PC-9 (cell line): ENCODE measurements at regions not wholly inside any gene's neighbourhood (a gene's known extent, or its start where the extent isn't known, plus 50 kb on each side); places are given as distances from the start of the nearest gene placed in this dataset.

ENCODE experiments used
- BruUV-seq: library from RNA; stranded (reverse); fragments of 400-500 nt; replicated peaks from 2 replicates; lab custom pipeline; 2021; lab: Mats Ljungman, UMichigan
- CTCF ChIA-PET: fragments of 300-600 bp; sonication (Branson Sonifier 250); formaldehyde crosslinking; loops from one replicate; lab custom pipeline; 2022; ENCODE audit warnings: antibody characterized with exemption; lab: Charles Lee
- POLR2A ChIA-PET: fragments of 300-600 bp; sonication (Branson Sonifier 250); formaldehyde crosslinking; loops from one replicate; lab custom pipeline; 2022; ENCODE audit warnings: antibody characterized with exemption; ENCODE audit not compliant: unreplicated experiment; lab: Charles Lee
- DNase-seq, 2 experiments: peaks; one replicate each; pipeline versions ENCODE4 v3.0.0 to v3.0.0-alpha.2; 2015 to 2022; ENCODE audit warnings: mixed read lengths in 1 of 2
- H2AFZ ChIP-seq: fragments of 200-600 bp; sonication (generic); 2 replicates; pipeline ENCODE4 v1.8.1; 2017; ENCODE audit warnings: antibody characterized with exemption
- H3F3A ChIP-seq: fragments of 200-600 bp; sonication (generic); 2 replicates; pipeline ENCODE4 v1.8.1; 2017; ENCODE audit warnings: antibody characterized with exemption, mild to moderate bottlenecking, low read depth; ENCODE audit not compliant: insufficient read depth
- H3K27ac ChIP-seq: fragments of 200-600 bp; sonication (generic); 2 replicates; pipeline ENCODE4 v1.6.1; 2016; ENCODE audit warnings: mixed run types
- H3K27me3 ChIP-seq: fragments of 200-600 bp; sonication (generic); 2 replicates; pipeline ENCODE4 v1.6.1; 2016; ENCODE audit warnings: low read depth, mixed run types; ENCODE audit not compliant: insufficient read depth
- H3K36me3 ChIP-seq: fragments of 200-600 bp; sonication (generic); 2 replicates; pipeline ENCODE4 v1.6.1; 2016; ENCODE audit warnings: low read depth, mixed run types
- H3K4me1 ChIP-seq: fragments of 200-600 bp; sonication (generic); replicated peaks from 2 replicates; pipeline ENCODE4 v1.6.1; 2016; ENCODE audit warnings: mixed run types; ENCODE audit not compliant: insufficient read depth
- H3K4me2 ChIP-seq: fragments of 200-600 bp; sonication (generic); 2 replicates; pipeline ENCODE4 v1.6.1; 2017; ENCODE audit warnings: mixed run types
- H3K4me3 ChIP-seq: fragments of 200-600 bp; sonication (generic); 2 replicates; pipeline ENCODE4 v1.6.1; 2016; ENCODE audit warnings: mixed run types
- H3K79me2 ChIP-seq: fragments of 200-600 bp; sonication (generic); 2 replicates; pipeline ENCODE4 v1.6.1; 2017; ENCODE audit warnings: low read depth, mixed run types
- H3K9me2 ChIP-seq: fragments of 200-600 bp; sonication (generic); 2 replicates; pipeline ENCODE4 v1.8.1; 2017; ENCODE audit warnings: mild to moderate bottlenecking; ENCODE audit not compliant: insufficient read depth
- H3K9me3 ChIP-seq: fragments of 200-600 bp; sonication (generic); 2 replicates; pipeline ENCODE4 v1.8.1; 2016; ENCODE audit warnings: low read depth; ENCODE audit not compliant: insufficient read depth
- H4K20me1 ChIP-seq: fragments of 200-600 bp; sonication (generic); 2 replicates; pipeline ENCODE4 v1.8.1; 2017; ENCODE audit not compliant: insufficient read depth
- EZH2 ChIP-seq: fragments of 200-600 bp; sonication (generic); IDR thresholded peaks from 2 replicates; pipeline ENCODE4 v1.8.0; 2017; ENCODE audit warnings: antibody characterized with exemption, low read depth
- intact Hi-C: fragments of 100-400 bp; cut with micrococcal nuclease; formaldehyde crosslinking; loops from one replicate; pipeline ENCODE4 v1.10.0; 2022; ENCODE audit not compliant: unreplicated experiment
- TF ChIP-seq, protein P1 (sequence below): fragments of 200-600 bp; sonication (generic); conservative IDR thresholded peaks from 2 replicates; pipeline ENCODE4 v1.6.1; 2017; ENCODE audit warnings: mixed run types, antibody characterized with exemption, mild to moderate bottlenecking, moderate library complexity

DNA sequence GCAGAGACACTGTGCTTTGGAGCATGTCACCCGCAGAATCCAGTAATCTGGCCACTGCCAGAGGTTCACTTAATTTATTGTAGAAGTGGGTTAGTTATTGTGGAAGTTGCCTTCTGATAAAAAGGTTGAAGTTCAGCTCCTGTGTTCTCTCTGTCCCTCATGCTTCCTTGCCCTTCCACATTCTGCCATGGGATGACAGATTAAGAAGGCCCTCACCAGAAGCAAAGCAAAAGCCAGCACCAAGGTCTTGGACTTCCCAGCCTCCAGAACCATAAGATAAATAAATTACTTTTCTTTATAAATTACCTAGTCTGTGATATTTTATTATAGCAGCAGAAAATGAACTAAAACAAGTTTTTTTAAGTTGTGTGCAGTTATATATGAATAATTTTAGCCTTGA, 145.0 kb upstream of the SH3BP4 start:
- intact Hi-C loops: no loop called here
- POLR2A ChIA-PET: no interaction called here
- TF ChIP-seq, protein P1, sequence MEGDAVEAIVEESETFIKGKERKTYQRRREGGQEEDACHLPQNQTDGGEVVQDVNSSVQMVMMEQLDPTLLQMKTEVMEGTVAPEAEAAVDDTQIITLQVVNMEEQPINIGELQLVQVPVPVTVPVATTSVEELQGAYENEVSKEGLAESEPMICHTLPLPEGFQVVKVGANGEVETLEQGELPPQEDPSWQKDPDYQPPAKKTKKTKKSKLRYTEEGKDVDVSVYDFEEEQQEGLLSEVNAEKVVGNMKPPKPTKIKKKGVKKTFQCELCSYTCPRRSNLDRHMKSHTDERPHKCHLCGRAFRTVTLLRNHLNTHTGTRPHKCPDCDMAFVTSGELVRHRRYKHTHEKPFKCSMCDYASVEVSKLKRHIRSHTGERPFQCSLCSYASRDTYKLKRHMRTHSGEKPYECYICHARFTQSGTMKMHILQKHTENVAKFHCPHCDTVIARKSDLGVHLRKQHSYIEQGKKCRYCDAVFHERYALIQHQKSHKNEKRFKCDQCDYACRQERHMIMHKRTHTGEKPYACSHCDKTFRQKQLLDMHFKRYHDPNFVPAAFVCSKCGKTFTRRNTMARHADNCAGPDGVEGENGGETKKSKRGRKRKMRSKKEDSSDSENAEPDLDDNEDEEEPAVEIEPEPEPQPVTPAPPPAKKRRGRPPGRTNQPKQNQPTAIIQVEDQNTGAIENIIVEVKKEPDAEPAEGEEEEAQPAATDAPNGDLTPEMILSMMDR: no peak
- TF ChIP-seq EZH2: no peak
- no peak overlapping the region for H3K27ac ChIP-seq
- H2AFZ ChIP-seq: no peak overlapping the region
- BruUV-seq: no TSS peak
- no peak overlapping the region for H3K4me3 ChIP-seq
- H3F3A ChIP-seq: peaks cover 4% of the 10 kb centered on the region; the same call in 1 of the 2 replicates
- no peak for DNase-seq
- no peak overlapping the region for H3K4me2 ChIP-seq
- H3K4me1 ChIP-seq: no peaks in the 10 kb centered on the region
- H3K9me3 ChIP-seq: no peaks in the 10 kb centered on the region
- H3K36me3 ChIP-seq: no peaks in the 10 kb centered on the region
- no peaks in the 10 kb centered on the region for H4K20me1 ChIP-seq
- no peaks in the 10 kb centered on the region for H3K79me2 ChIP-seq
- CTCF ChIA-PET: no interaction called here
- no peaks in the 10 kb centered on the region for H3K27me3 ChIP-seq
- 0 out of 2 replicates have a peak, but pooled peaks cover 4% of the 10 kb centered on the region for H3K9me2 ChIP-seq

DNA sequence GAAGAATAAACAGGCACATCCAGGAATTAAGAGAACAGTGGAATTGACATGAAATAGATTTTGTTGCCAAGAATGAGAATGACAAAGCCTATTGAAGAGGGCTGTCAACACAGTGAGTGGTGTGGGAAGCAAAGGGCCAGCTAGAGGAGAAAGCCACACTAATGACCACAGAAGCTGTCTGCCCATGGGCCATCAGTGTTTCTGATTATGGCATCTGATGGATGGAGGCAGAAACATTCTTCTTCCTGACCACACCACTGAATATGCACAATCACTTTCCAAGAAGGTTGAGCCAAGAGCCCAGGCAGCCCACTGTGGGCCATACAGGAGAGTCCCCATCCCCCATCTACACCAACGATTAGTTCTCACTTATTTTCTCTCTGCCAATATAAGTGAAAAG, 146.0 kb upstream of the SH3BP4 start:
- CTCF ChIA-PET: no interaction called here
- H3F3A ChIP-seq: peaks cover 4% of the 10 kb centered on the region; the same call in 1 of the 2 replicates
- H3K36me3 ChIP-seq: no peaks in the 10 kb centered on the region
- DNase-seq: no peak
- no peaks in the 10 kb centered on the region for H3K27me3 ChIP-seq
- POLR2A ChIA-PET: interaction anchor here (0.7 kb wide), 1 partner anchor 276 kb away, joined by 4 read pairs; no protein-coding TSS in a partner anchor
- H2AFZ ChIP-seq: no peak overlapping the region
- no peak overlapping the region for H3K27ac ChIP-seq
- no peak overlapping the region for H3K4me3 ChIP-seq
- no peaks in the 10 kb centered on the region for H4K20me1 ChIP-seq
- H3K9me3 ChIP-seq: no peaks in the 10 kb centered on the region
- no peaks in the 10 kb centered on the region for H3K79me2 ChIP-seq
- no peaks in the 10 kb centered on the region for H3K4me1 ChIP-seq
- intact Hi-C loops: no loop called here
- no peak overlapping the region for H3K4me2 ChIP-seq
- TF ChIP-seq EZH2: no peak
- TF ChIP-seq, protein P1: no peak
- BruUV-seq: no TSS peak
- 0 out of 2 replicates have a peak, but pooled peaks cover 4% of the 10 kb centered on the region for H3K9me2 ChIP-seq

DNA sequence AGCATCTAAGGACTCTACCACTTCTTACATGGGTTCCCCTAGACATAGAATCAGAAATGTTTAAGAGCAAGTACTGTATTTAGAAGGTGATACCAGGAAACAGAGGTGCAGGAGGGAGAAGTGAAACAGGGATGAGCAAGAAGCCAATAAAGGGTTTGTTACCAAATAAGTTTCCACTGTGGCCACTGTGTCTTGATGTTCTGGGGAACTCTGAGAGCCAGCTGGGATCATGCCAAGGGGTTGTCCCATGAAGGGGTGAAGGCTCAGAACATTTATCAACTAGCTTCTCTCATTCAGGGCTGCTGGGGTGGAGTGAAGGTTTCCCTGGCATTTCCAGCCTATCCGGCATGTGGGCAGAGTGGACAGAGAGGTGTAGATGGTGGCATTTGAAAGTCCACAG, 147.1 kb upstream of the SH3BP4 start:
- H3K79me2 ChIP-seq: no peaks in the 10 kb centered on the region
- no peak overlapping the region for H3K4me3 ChIP-seq
- peaks cover 4% of the 10 kb centered on the region; the same call in 1 of the 2 replicates for H3F3A ChIP-seq
- ChIA-PET CTCF (no interaction called here), POLR2A (no interaction called here)
- H3K9me3 ChIP-seq: no peaks in the 10 kb centered on the region
- no peaks in the 10 kb centered on the region for H3K36me3 ChIP-seq
- H3K9me2 ChIP-seq: 0 out of 2 replicates have a peak, but pooled peaks cover 4% of the 10 kb centered on the region
- H3K4me1 ChIP-seq: no peaks in the 10 kb centered on the region
- no peak for DNase-seq
- H3K27ac ChIP-seq: no peak overlapping the region
- no peaks in the 10 kb centered on the region for H3K27me3 ChIP-seq
- no peak overlapping the region for H3K4me2 ChIP-seq
- no peaks in the 10 kb centered on the region for H4K20me1 ChIP-seq
- H2AFZ ChIP-seq: no peak overlapping the region
- no peak for TF ChIP-seq EZH2
- TF ChIP-seq, protein P1: no peak
- intact Hi-C loops: no loop called here
- no TSS peak for BruUV-seq
